HCT116 (cell line): ENCODE measurements at regions not wholly inside any gene's neighbourhood (a gene's known extent, or its start where the extent isn't known, plus 50 kb on each side); places are given as distances from the start of the nearest gene placed in this dataset.

ENCODE experiments used
- ATAC-seq: fragments of 200-7000 bp; cut with Tn5 transposase; 2 replicates; pipeline ENCODE4 v1.9.1; 2020; ENCODE audit warnings: mild to moderate bottlenecking, moderate library complexity
- BruUV-seq: library from RNA; stranded (reverse); fragments of 400-500 nt; replicated peaks from 2 replicates; lab custom pipeline; 2021; lab: Mats Ljungman, UMichigan
- CTCF ChIA-PET: fragments of 300-600 bp; sonication (Branson Sonifier 250); formaldehyde crosslinking; loops from one replicate; lab custom pipeline; 2021; ENCODE audit warnings: antibody characterized with exemption; lab: Charles Lee
- POLR2A ChIA-PET: fragments of 300-600, 350-600 bp; sonication (Branson Sonifier 250); formaldehyde crosslinking; loops from one replicate; lab custom pipeline; 2021; ENCODE audit warnings: antibody characterized with exemption; lab: Charles Lee
- RAD21 ChIA-PET, 2 experiments: fragments of 300-600 bp; sonication (Branson Sonifier 250); formaldehyde crosslinking; loops; one replicate each; lab custom pipeline; 2023; ENCODE audit warnings: low total read pairs in 2 of 2; ENCODE audit not compliant: uncharacterized antibody in 2 of 2, unreplicated experiment in 2 of 2, low non-redundant PET in 1 of 2; lab: Charles Lee
- DNase-seq: peaks from one replicate; pipeline ENCODE4 v3.0.0-alpha.2; 2010; ENCODE audit warnings: low read depth, low spot score
- H2AFZ ChIP-seq: fragments of 200-600 bp; shearing (Covaris generic), sonication (generic); 2 replicates; pipeline ENCODE4 v1.6.1; 2017; ENCODE audit warnings: low read depth, mixed run types, mixed read lengths, antibody characterized with exemption, low read length; ENCODE audit not compliant: poor library complexity, severe bottlenecking
- H3K27ac ChIP-seq: 2 replicates; pipeline ENCODE4 v1.5.1; 2012; ENCODE audit warnings: low read depth, low read length
- H3K27me3 ChIP-seq: fragments of 200-600 bp; sonication (generic); 2 replicates; pipeline ENCODE4 v1.6.1; 2016; ENCODE audit warnings: mixed run types, low read length, mixed read lengths; ENCODE audit not compliant: insufficient read depth
- H3K36me3 ChIP-seq, 2 experiments: fragments of 200-500 bp in 1 of 2; fragments of 200-600 bp in 1 of 2; sonication (Bioruptor generic) in 1 of 2; sonication (generic) in 1 of 2; 2 replicates each; pipeline versions ENCODE4 v1.5.1 to v1.6.1; 2014 to 2016; ENCODE audit warnings: low read length in 2 of 2, inconsistent platforms in 1 of 2, mixed read lengths in 1 of 2, mixed run types in 1 of 2; ENCODE audit not compliant: insufficient read depth in 2 of 2, control insufficient read depth in 1 of 2
- H3K4me1 ChIP-seq, 2 experiments: fragments of 200-600 bp in 1 of 2; sonication (generic) in 1 of 2; 2 replicates each; pipeline versions ENCODE4 v1.5.1 to v1.6.1; 2012 to 2017; ENCODE audit warnings: low read length in 2 of 2, inconsistent platforms in 1 of 2, mild to moderate bottlenecking in 1 of 2, mixed read lengths in 1 of 2, mixed run types in 1 of 2, moderate library complexity in 1 of 2; ENCODE audit not compliant: insufficient read depth in 2 of 2, control insufficient read depth in 1 of 2
- H3K4me2 ChIP-seq: fragments of 200-600 bp; sonication (generic); 2 replicates; pipeline ENCODE4 v1.6.1; 2017; ENCODE audit warnings: mixed run types, low read length, mixed read lengths
- H3K4me3 ChIP-seq, 2 experiments: fragments of 200-600 bp in 1 of 2; sonication (generic) in 1 of 2; replicated peaks in 1 of 2; 2 replicates each; pipeline ENCODE4 v1.5.1; 2011 to 2016; ENCODE audit warnings: low read length in 2 of 2, control low read depth in 1 of 2, low read depth in 1 of 2, mild to moderate bottlenecking in 1 of 2, mixed read lengths in 1 of 2, mixed run types in 1 of 2
- H3K79me2 ChIP-seq: fragments of 200-600 bp; sonication (generic); 2 replicates; pipeline ENCODE4 v1.6.1; 2017; ENCODE audit warnings: mild to moderate bottlenecking, mixed run types, low read length, moderate library complexity, mixed read lengths; ENCODE audit not compliant: insufficient read depth
- H3K9ac ChIP-seq: fragments of 200-600 bp; sonication (generic); 2 replicates; pipeline ENCODE4 v1.6.1; 2016; ENCODE audit warnings: low read length, mixed read lengths
- H3K9me2 ChIP-seq: fragments of 200-600 bp; sonication (generic), shearing (Covaris generic); 2 replicates; pipeline ENCODE4 v1.6.1; 2017; ENCODE audit warnings: mixed run types, mild to moderate bottlenecking, moderate library complexity; ENCODE audit not compliant: insufficient read depth
- H3K9me3 ChIP-seq, 2 experiments: fragments of 200-500 bp in 1 of 2; fragments of 200-600 bp in 1 of 2; sonication (Bioruptor generic) in 1 of 2; sonication (generic) in 1 of 2; 2 replicates each; pipeline ENCODE4 v1.6.1; 2014 to 2017; ENCODE audit warnings: low read length in 2 of 2, mixed read lengths in 2 of 2, inconsistent platforms in 1 of 2, low read depth in 1 of 2, mild to moderate bottlenecking in 1 of 2, mixed run types in 1 of 2, moderate library complexity in 1 of 2; ENCODE audit not compliant: control insufficient read depth in 1 of 2, insufficient read depth in 1 of 2
- H4K20me1 ChIP-seq: fragments of 200-600 bp; sonication (generic), shearing (Covaris generic); 2 replicates; pipeline ENCODE4 v1.6.1; 2017; ENCODE audit warnings: mixed run types, mild to moderate bottlenecking, moderate library complexity; ENCODE audit not compliant: insufficient read depth
- CBX3 ChIP-seq: IDR thresholded peaks from 2 replicates; pipeline ENCODE4 v1.6.1; 2012; ENCODE audit warnings: low read depth
- CEBPB ChIP-seq: IDR thresholded peaks from 2 replicates; pipeline ENCODE4 v1.6.1; 2012; ENCODE audit warnings: low read depth
- CTCF ChIP-seq, 3 experiments: fragments of 200-600 bp in 1 of 3; sonication (generic) in 1 of 3; IDR thresholded peaks in 2 of 3; conservative IDR thresholded peaks in 1 of 3; 2 replicates each; pipeline ENCODE4 v1.5.1; 2012 to 2017; ENCODE audit warnings: low read depth in 2 of 3, low read length in 2 of 3, antibody characterized with exemption in 1 of 3, borderline replicate concordance in 1 of 3, control low read depth in 1 of 3, mild to moderate bottlenecking in 1 of 3, mixed read lengths in 1 of 3, mixed run types in 1 of 3, moderate library complexity in 1 of 3; ENCODE audit not compliant: insufficient read depth in 1 of 3
- EGR1 ChIP-seq: IDR thresholded peaks from 2 replicates; pipeline ENCODE4 v1.6.1; 2012; ENCODE audit warnings: low read depth
- EZH2 ChIP-seq: fragments of 200-600 bp; sonication (generic); IDR thresholded peaks from 2 replicates; pipeline ENCODE4 v1.6.1; 2017; ENCODE audit warnings: antibody characterized with exemption, mixed run types
- EZH2phosphoT487 ChIP-seq: fragments of 200-600 bp; IDR thresholded peaks from 2 replicates; pipeline ENCODE4 v1.6.1; 2018; ENCODE audit warnings: antibody characterized with exemption, borderline replicate concordance
- JUND ChIP-seq: IDR thresholded peaks from 2 replicates; pipeline ENCODE4 v1.6.1; 2012
- POLR2AphosphoS5 ChIP-seq: IDR thresholded peaks from 2 replicates; pipeline ENCODE4 v1.6.1; 2011; ENCODE audit warnings: mild to moderate bottlenecking, low read depth, low read length, moderate library complexity
- RAD21 ChIP-seq: IDR thresholded peaks from 2 replicates; pipeline ENCODE4 v1.6.1; 2012; ENCODE audit warnings: low read depth, mild to moderate bottlenecking
- REST ChIP-seq: IDR thresholded peaks from 2 replicates; pipeline ENCODE4 v1.6.1; 2012; ENCODE audit warnings: low read depth
- SIN3A ChIP-seq: IDR thresholded peaks from 2 replicates; pipeline ENCODE4 v1.6.1; 2012; ENCODE audit warnings: low read depth
- SP1 ChIP-seq: IDR thresholded peaks from 2 replicates; pipeline ENCODE4 v1.6.1; 2012; ENCODE audit warnings: low read depth
- SRF ChIP-seq: IDR thresholded peaks from 2 replicates; pipeline ENCODE4 v1.6.1; 2012; ENCODE audit warnings: low read depth
- TCF7L2 ChIP-seq: IDR thresholded peaks from 2 replicates; pipeline ENCODE4 v1.7.0; 2011; ENCODE audit warnings: borderline replicate concordance, inconsistent platforms; ENCODE audit not compliant: insufficient read depth, insufficient read length; ENCODE audit errors: extremely low read depth
- ZFX ChIP-seq: fragments of 450-650 bp; IDR thresholded peaks from 2 replicates; pipeline ENCODE4 v1.6.1; 2017
- intact Hi-C: fragments of 100-400 bp; cut with micrococcal nuclease; formaldehyde crosslinking; loops from 2 replicates; pipeline ENCODE4 v1.10.0; 2022

- H3K4me3 ChIP-seq: no peak overlapping the region
- H3K27me3 ChIP-seq: no peaks in the 10 kb centered on the region
- ATAC-seq: no peak
- no peaks in the 10 kb centered on the region for H3K36me3 ChIP-seq
- no peak for DNase-seq
- ChIA-PET RAD21 (no interaction called here), CTCF (no interaction called here), POLR2A (no interaction called here)
- no peaks in the 10 kb centered on the region for H3K9me3 ChIP-seq
- intact Hi-C loops: no loop called here
- no peak overlapping the region for H2AFZ ChIP-seq
- H3K4me1 ChIP-seq: 0 out of 4 replicates have a peak, but pooled peaks cover 0 to 3% of the 10 kb centered on the region in 2 experiments
- H3K27ac ChIP-seq: no peak overlapping the region
- no peak overlapping the region for H3K4me2 ChIP-seq
- H3K9me2 ChIP-seq: no peaks in the 10 kb centered on the region
- TF ChIP-seq SRF: no peak
- no peak for TF ChIP-seq REST
- TF ChIP-seq CTCF (IDR thresholded peaks at IDR 0.05 in 2 of 3, conservative IDR thresholded peaks at IDR 0.05 in 1 of 3; ENCODE audit: borderline replicate concordance in 1 of 3, insufficient read depth in 1 of 3, low read depth in 2 of 3, low read length in 2 of 3): no peak
- no peak for TF ChIP-seq SIN3A
- no peak for TF ChIP-seq POLR2AphosphoS5
- no peak for TF ChIP-seq EZH2
- no peak for TF ChIP-seq EZH2phosphoT487
- no peak for TF ChIP-seq EGR1
- TF ChIP-seq CEBPB: no peak
- TF ChIP-seq ZFX: no peak
- TF ChIP-seq TCF7L2: no peak
- no peak for TF ChIP-seq RAD21
- TF ChIP-seq SP1: no peak
- no peak for TF ChIP-seq CBX3
- no peak for TF ChIP-seq JUND
- no peaks in the 10 kb centered on the region for H4K20me1 ChIP-seq
- H3K9ac ChIP-seq: no peak overlapping the region
- H3K79me2 ChIP-seq: no peaks in the 10 kb centered on the region
- BruUV-seq: no TSS peak
These were observed 57.0 kb upstream of the ACTR3 start for GRCh38 chr2:113832795-113833290.
